Smooth muscle cell of the brain vasculature (primary cell): ENCODE measurements at regions not wholly inside any gene's neighbourhood (a gene's known extent, or its start where the extent isn't known, plus 50 kb on each side); places are given as distances from the start of the nearest gene placed in this dataset.

Experiments
- DNase-seq: peaks from one replicate; pipeline ENCODE4 v3.0.0-alpha.2; 2012; ENCODE audit warnings: low read depth, low spot score

GRCh38 chrX:40151211-40152172 lies 53.7 kb upstream of the BCOR start:
- no peak for DNase-seq

GRCh38 chrX:40150503-40150902 lies 52.7 kb upstream of the BCOR start:
- DNase-seq, result no peak

GRCh38 chrX:40149286-40150175 lies 51.8 kb upstream of the BCOR start:
- DNase-seq, result no peak

GRCh38 chrX:40148385-40149285 lies 50.9 kb upstream of the BCOR start:
- DNase-seq, result no peak

- no peak for DNase-seq
These were observed 50.2 kb upstream of the BCOR start for GRCh38 chrX:40147971-40148370.
